Natural killer cell (primary cell): ENCODE measurements at regions not wholly inside any gene's neighbourhood (a gene's known extent, or its start where the extent isn't known, plus 50 kb on each side); places are given as distances from the start of the nearest gene placed in this dataset.

ENCODE experiments used
- ATAC-seq, 3 donors: fragments of 150-1000 bp in 2 of 3; fragments of 200-7000 bp in 1 of 3; cut with Tn5 transposase; 1 replicate in 1 of 3; 2 replicates in 2 of 3; pipeline ENCODE4 v1.10.0; 2021; ENCODE audit warnings: mild to moderate bottlenecking in 2 of 3, moderate library complexity in 2 of 3
- DNase-seq, 2 donors: peaks; one replicate each; pipeline versions ENCODE4 v3.0.0 to v3.0.0-alpha.2; 2013 to 2021; ENCODE audit warnings: mixed read lengths in 1 of 2
- H3K27ac ChIP-seq: one replicate; pipeline ENCODE4 v1.5.1; 2013; ENCODE audit warnings: mild to moderate bottlenecking, low read length
- H3K27me3 ChIP-seq: one replicate; pipeline ENCODE4 v1.6.1; 2013; ENCODE audit warnings: low read length; ENCODE audit not compliant: control insufficient read depth, insufficient read depth
- H3K36me3 ChIP-seq: one replicate; pipeline ENCODE4 v1.6.1; 2013; ENCODE audit warnings: low read length; ENCODE audit not compliant: control insufficient read depth, insufficient read depth
- H3K4me1 ChIP-seq: one replicate; pipeline ENCODE4 v1.6.1; 2013; ENCODE audit warnings: low read length; ENCODE audit not compliant: control insufficient read depth, insufficient read depth
- H3K4me3 ChIP-seq: one replicate; pipeline ENCODE4 v1.5.1; 2013; ENCODE audit warnings: low read length
- H3K9me3 ChIP-seq: one replicate; pipeline ENCODE4 v1.6.1; 2013; ENCODE audit warnings: low read length; ENCODE audit not compliant: control insufficient read depth, insufficient read depth
- H3K27ac Mint-ChIP-seq, 2 donors: one replicate each; pipeline ENCODE4 v1.8.0; 2022; ENCODE audit warnings: mild to moderate bottlenecking in 2 of 2, mixed read lengths in 2 of 2, moderate library complexity in 1 of 2
- H3K27me3 Mint-ChIP-seq, 2 donors: one replicate each; pipeline ENCODE4 v1.8.0; 2022; ENCODE audit warnings: low read depth in 2 of 2, mixed read lengths in 2 of 2
- H3K36me3 Mint-ChIP-seq: one replicate; pipeline ENCODE4 v1.8.0; 2022; ENCODE audit warnings: mixed read lengths
- H3K4me1 Mint-ChIP-seq, 2 donors: one replicate each; pipeline ENCODE4 v1.8.0; 2022; ENCODE audit warnings: mixed read lengths in 2 of 2
- H3K4me3 Mint-ChIP-seq: one replicate; pipeline ENCODE4 v1.8.0; 2022; ENCODE audit warnings: mild to moderate bottlenecking, moderate library complexity, mixed read lengths
- H3K9me3 Mint-ChIP-seq, 2 donors: one replicate each; pipeline ENCODE4 v1.8.0; 2022; ENCODE audit warnings: mixed read lengths in 2 of 2
- CTCF ChIP-seq: fragments of 200-600 bp; IDR thresholded peaks from one replicate; pipeline ENCODE4 v1.8.0; 2022; ENCODE audit warnings: antibody characterized with exemption
- WGBS: methylation state at CpG from one replicate; pipeline ENCODE4 v1.1.7; 2013; ENCODE audit warnings: missing lambda C conversion rate; ENCODE audit not compliant: insufficient coverage; 5-methylcytosine and 5-hydroxymethylcytosine counted together
- intact Hi-C: fragments of 100-400 bp; cut with micrococcal nuclease; formaldehyde crosslinking; loops from one replicate; pipeline ENCODE4 v1.14.2; 2022

- no peaks in the 10 kb centered on the region for H3K36me3 ChIP-seq
- no peaks in the 10 kb centered on the region for H3K4me1 ChIP-seq
- ATAC-seq (no peak), DNase-seq (no peak)
- H3K9me3 ChIP-seq, result no peaks in the 10 kb centered on the region
- no peaks in the 10 kb centered on the region for H3K27me3 ChIP-seq
- H3K4me1 Mint-ChIP-seq, result no peaks in the 10 kb centered on the region
- no peak overlapping the region for H3K4me3 Mint-ChIP-seq
- intact Hi-C loops, result no loop called here
- no peak overlapping the region for H3K27ac Mint-ChIP-seq
- H3K36me3 Mint-ChIP-seq, result no peaks in the 10 kb centered on the region
- peaks cover 10 to 13% of the 10 kb centered on the region in 2 donors for H3K9me3 Mint-ChIP-seq
- H3K27ac ChIP-seq, result no peak overlapping the region
- H3K4me3 ChIP-seq, result no peak overlapping the region
- no peak for TF ChIP-seq CTCF
- no peaks in the 10 kb centered on the region for H3K27me3 Mint-ChIP-seq
- WGBS, result 83% methylated on average over 3 of the region's 3 CpGs
Measured at GRCh38 chr13:103539265-103539664, 473.0 kb upstream of the SLC10A2 start.

- Mint-ChIP-seq H3K27me3 (no peaks in the 10 kb centered on the region), H3K4me3 (no peak overlapping the region), H3K9me3 (peaks cover 7% of the 10 kb centered on the region in 2 donors), H3K4me1 (no peaks in the 10 kb centered on the region), H3K27ac (no peak overlapping the region), H3K36me3 (no peaks in the 10 kb centered on the region)
- TF ChIP-seq CTCF, result no peak
- no peaks in the 10 kb centered on the region for H3K27me3 ChIP-seq
- H3K9me3 ChIP-seq, result no peaks in the 10 kb centered on the region
- H3K27ac ChIP-seq, result no peak overlapping the region
- H3K4me1 ChIP-seq, result no peaks in the 10 kb centered on the region
- 100% methylated on average over 1 of the region's 3 CpGs for WGBS
- DNase-seq, result no peak
- H3K4me3 ChIP-seq, result no peak overlapping the region
- ATAC-seq, result no peak
- intact Hi-C loops, result no loop called here
- no peaks in the 10 kb centered on the region for H3K36me3 ChIP-seq
Measured at GRCh38 chr13:103537616-103538015, 471.4 kb upstream of the SLC10A2 start.

GRCh38 chr13:103531278-103531677, 465.1 kb upstream of the SLC10A2 start:
- intact Hi-C loops, result no loop called here
- no peak overlapping the region for H3K4me3 Mint-ChIP-seq
- peaks cover 4% of the 10 kb centered on the region for H3K9me3 ChIP-seq
- TF ChIP-seq CTCF, result no peak
- DNase-seq, result no peak
- H3K4me1 Mint-ChIP-seq, result no peaks in the 10 kb centered on the region
- H3K9me3 Mint-ChIP-seq, result peaks cover 10 to 17% of the 10 kb centered on the region in 2 donors
- 27% methylated on average over 1 of the region's 1 CpG for WGBS
- no peak overlapping the region for H3K27ac ChIP-seq
- no peaks in the 10 kb centered on the region for H3K27me3 Mint-ChIP-seq
- H3K27me3 ChIP-seq, result no peaks in the 10 kb centered on the region
- H3K4me1 ChIP-seq, result no peaks in the 10 kb centered on the region
- H3K36me3 Mint-ChIP-seq, result no peaks in the 10 kb centered on the region
- no peak for ATAC-seq
- H3K27ac Mint-ChIP-seq, result no peak overlapping the region
- no peaks in the 10 kb centered on the region for H3K36me3 ChIP-seq
- no peak overlapping the region for H3K4me3 ChIP-seq

GRCh38 chr13:103528437-103528836, 462.2 kb upstream of the SLC10A2 start:
- Histone ChIP-seq H3K4me3 (no peak overlapping the region), H3K27me3 (no peaks in the 10 kb centered on the region), H3K4me1 (no peaks in the 10 kb centered on the region), H3K27ac (no peak overlapping the region), H3K36me3 (no peaks in the 10 kb centered on the region), H3K9me3 (peaks cover 4% of the 10 kb centered on the region)
- Mint-ChIP-seq H3K27me3 (no peaks in the 10 kb centered on the region), H3K36me3 (no peaks in the 10 kb centered on the region), H3K4me3 (no peak overlapping the region), H3K27ac (no peak overlapping the region), H3K9me3 (peaks cover 13 to 17% of the 10 kb centered on the region in 2 donors), H3K4me1 (no peaks in the 10 kb centered on the region)
- TF ChIP-seq CTCF, result no peak
- intact Hi-C loops, result no loop called here
- no peak for ATAC-seq
- 75% methylated on average over 1 of the region's 2 CpGs for WGBS
- no peak for DNase-seq
